ENCODE measurements at regions not wholly inside any gene's neighbourhood (a gene's known extent, or its start where the extent isn't known, plus 50 kb on each side); places are given as distances from the start of the nearest gene placed in this dataset.

- H3K4me2 ChIP-seq (ENCODE audit: low read depth, low read length, poor library complexity, severe bottlenecking), result no peak overlapping the region
- H3K79me2 ChIP-seq (ENCODE audit: low read length), result no peaks in the 10 kb centered on the region
- H3K4me3 ChIP-seq (ENCODE audit: low read length), result no peak overlapping the region
- H3K9me2 ChIP-seq (replicated peaks; ENCODE audit: insufficient read depth, low read length), result no peaks in the 10 kb centered on the region
- H3K36me3 ChIP-seq (ENCODE audit: insufficient read depth, low read length), result no peaks in the 10 kb centered on the region
- H3K27me3 ChIP-seq (ENCODE audit: low read length), result no peaks in the 10 kb centered on the region
- no peaks in the 10 kb centered on the region for H4K20me1 ChIP-seq (ENCODE audit: insufficient read depth, low read depth, low read length)
- no peak overlapping the region for H3K9ac ChIP-seq (ENCODE audit: low read length)
- H2AFZ ChIP-seq (ENCODE audit: low read length), result no peak overlapping the region
- no peaks in the 10 kb centered on the region for H3K9me3 ChIP-seq (ENCODE audit: low read length)
- no peaks in the 10 kb centered on the region for H3K4me1 ChIP-seq (ENCODE audit: low read length)
- H3K27ac ChIP-seq (ENCODE audit: low read length), result no peak overlapping the region
- no peak for DNase-seq
These were observed 471.0 kb downstream of the INSC start for GRCh38 chr11:15585602-15586331.

- H2AFZ ChIP-seq (ENCODE audit: low read length), result no peak overlapping the region
- no peak overlapping the region for H3K27ac ChIP-seq (ENCODE audit: low read length)
- H3K36me3 ChIP-seq (ENCODE audit: insufficient read depth, low read length), result no peaks in the 10 kb centered on the region
- H3K27me3 ChIP-seq (ENCODE audit: low read length), result no peaks in the 10 kb centered on the region
- no peaks in the 10 kb centered on the region for H3K9me3 ChIP-seq (ENCODE audit: low read length)
- H3K9ac ChIP-seq (ENCODE audit: low read length), result no peak overlapping the region
- H4K20me1 ChIP-seq (ENCODE audit: insufficient read depth, low read depth, low read length), result no peaks in the 10 kb centered on the region
- H3K4me3 ChIP-seq (ENCODE audit: low read length), result no peak overlapping the region
- no peaks in the 10 kb centered on the region for H3K4me1 ChIP-seq (ENCODE audit: low read length)
- H3K9me2 ChIP-seq (replicated peaks; ENCODE audit: insufficient read depth, low read length), result no peaks in the 10 kb centered on the region
- DNase-seq, result no peak
- H3K79me2 ChIP-seq (ENCODE audit: low read length), result no peaks in the 10 kb centered on the region
- no peak overlapping the region for H3K4me2 ChIP-seq (ENCODE audit: low read depth, low read length, poor library complexity, severe bottlenecking)
These were observed 472.2 kb downstream of the INSC start for GRCh38 chr11:15586741-15587473.

GRCh38 chr11:15589070-15589626, 474.4 kb downstream of the INSC start:
- Histone ChIP-seq H3K4me2 (ENCODE audit: low read depth, low read length, poor library complexity, severe bottlenecking) (no peak overlapping the region), H3K27ac (ENCODE audit: low read length) (no peak overlapping the region), H3K4me1 (ENCODE audit: low read length) (no peaks in the 10 kb centered on the region), H3K27me3 (ENCODE audit: low read length) (no peaks in the 10 kb centered on the region), H3K79me2 (ENCODE audit: low read length) (no peaks in the 10 kb centered on the region), H3K36me3 (ENCODE audit: insufficient read depth, low read length) (no peaks in the 10 kb centered on the region), H3K9me2 (replicated peaks; ENCODE audit: insufficient read depth, low read length) (no peaks in the 10 kb centered on the region), H3K4me3 (ENCODE audit: low read length) (no peak overlapping the region), H3K9ac (ENCODE audit: low read length) (no peak overlapping the region), H2AFZ (ENCODE audit: low read length) (no peak overlapping the region), H4K20me1 (ENCODE audit: insufficient read depth, low read depth, low read length) (no peaks in the 10 kb centered on the region), H3K9me3 (ENCODE audit: low read length) (no peaks in the 10 kb centered on the region)
- DNase-seq, result no peak

GRCh38 chr11:15590132-15590531, 475.4 kb downstream of the INSC start:
- H3K27me3 ChIP-seq (ENCODE audit: low read length), result no peaks in the 10 kb centered on the region
- no peak overlapping the region for H2AFZ ChIP-seq (ENCODE audit: low read length)
- no peaks in the 10 kb centered on the region for H3K9me3 ChIP-seq (ENCODE audit: low read length)
- H4K20me1 ChIP-seq (ENCODE audit: insufficient read depth, low read depth, low read length), result no peaks in the 10 kb centered on the region
- H3K36me3 ChIP-seq (ENCODE audit: insufficient read depth, low read length), result no peaks in the 10 kb centered on the region
- H3K27ac ChIP-seq (ENCODE audit: low read length), result no peak overlapping the region
- no peaks in the 10 kb centered on the region for H3K9me2 ChIP-seq (replicated peaks; ENCODE audit: insufficient read depth, low read length)
- H3K4me3 ChIP-seq (ENCODE audit: low read length), result no peak overlapping the region
- H3K4me1 ChIP-seq (ENCODE audit: low read length), result no peaks in the 10 kb centered on the region
- DNase-seq, result no peak
- H3K9ac ChIP-seq (ENCODE audit: low read length), result no peak overlapping the region
- H3K4me2 ChIP-seq (ENCODE audit: low read depth, low read length, poor library complexity, severe bottlenecking), result no peak overlapping the region
- H3K79me2 ChIP-seq (ENCODE audit: low read length), result no peaks in the 10 kb centered on the region

- no peak overlapping the region for H2AFZ ChIP-seq (ENCODE audit: low read length)
- H3K4me2 ChIP-seq (ENCODE audit: low read depth, low read length, poor library complexity, severe bottlenecking), result no peak overlapping the region
- H3K9ac ChIP-seq (ENCODE audit: low read length), result no peak overlapping the region
- H3K4me1 ChIP-seq (ENCODE audit: low read length), result no peaks in the 10 kb centered on the region
- no peak overlapping the region for H3K27ac ChIP-seq (ENCODE audit: low read length)
- H3K9me2 ChIP-seq (replicated peaks; ENCODE audit: insufficient read depth, low read length), result no peaks in the 10 kb centered on the region
- no peaks in the 10 kb centered on the region for H3K36me3 ChIP-seq (ENCODE audit: insufficient read depth, low read length)
- H3K79me2 ChIP-seq (ENCODE audit: low read length), result no peaks in the 10 kb centered on the region
- no peaks in the 10 kb centered on the region for H3K9me3 ChIP-seq (ENCODE audit: low read length)
- no peak overlapping the region for H3K4me3 ChIP-seq (ENCODE audit: low read length)
- H4K20me1 ChIP-seq (ENCODE audit: insufficient read depth, low read depth, low read length), result no peaks in the 10 kb centered on the region
- no peak for DNase-seq
- H3K27me3 ChIP-seq (ENCODE audit: low read length), result no peaks in the 10 kb centered on the region
These were observed 476.4 kb downstream of the INSC start for GRCh38 chr11:15591112-15591537.

- no peaks in the 10 kb centered on the region for H4K20me1 ChIP-seq (ENCODE audit: insufficient read depth, low read depth, low read length)
- H3K4me2 ChIP-seq (ENCODE audit: low read depth, low read length, poor library complexity, severe bottlenecking), result no peak overlapping the region
- no peaks in the 10 kb centered on the region for H3K79me2 ChIP-seq (ENCODE audit: low read length)
- no peaks in the 10 kb centered on the region for H3K4me1 ChIP-seq (ENCODE audit: low read length)
- H3K9me3 ChIP-seq (ENCODE audit: low read length), result no peaks in the 10 kb centered on the region
- H3K36me3 ChIP-seq (ENCODE audit: insufficient read depth, low read length), result no peaks in the 10 kb centered on the region
- H3K4me3 ChIP-seq (ENCODE audit: low read length), result no peak overlapping the region
- H3K27me3 ChIP-seq (ENCODE audit: low read length), result no peaks in the 10 kb centered on the region
- H3K9me2 ChIP-seq (replicated peaks; ENCODE audit: insufficient read depth, low read length), result no peaks in the 10 kb centered on the region
- no peak overlapping the region for H2AFZ ChIP-seq (ENCODE audit: low read length)
- H3K9ac ChIP-seq (ENCODE audit: low read length), result no peak overlapping the region
- H3K27ac ChIP-seq (ENCODE audit: low read length), result no peak overlapping the region
- DNase-seq, result no peak
These were observed 479.9 kb downstream of the INSC start for GRCh38 chr11:15594607-15595006.

- H3K4me2 ChIP-seq (ENCODE audit: low read depth, low read length, poor library complexity, severe bottlenecking), result no peak overlapping the region
- H3K27ac ChIP-seq (ENCODE audit: low read length), result no peak overlapping the region
- no peak for DNase-seq
- H3K9me2 ChIP-seq (replicated peaks; ENCODE audit: insufficient read depth, low read length), result no peaks in the 10 kb centered on the region
- H2AFZ ChIP-seq (ENCODE audit: low read length), result no peak overlapping the region
- no peak overlapping the region for H3K4me3 ChIP-seq (ENCODE audit: low read length)
- H3K9me3 ChIP-seq (ENCODE audit: low read length), result no peaks in the 10 kb centered on the region
- no peaks in the 10 kb centered on the region for H3K79me2 ChIP-seq (ENCODE audit: low read length)
- no peak overlapping the region for H3K9ac ChIP-seq (ENCODE audit: low read length)
- no peaks in the 10 kb centered on the region for H3K4me1 ChIP-seq (ENCODE audit: low read length)
- no peaks in the 10 kb centered on the region for H4K20me1 ChIP-seq (ENCODE audit: insufficient read depth, low read depth, low read length)
- no peaks in the 10 kb centered on the region for H3K36me3 ChIP-seq (ENCODE audit: insufficient read depth, low read length)
- no peaks in the 10 kb centered on the region for H3K27me3 ChIP-seq (ENCODE audit: low read length)
These were observed 484.7 kb downstream of the INSC start for GRCh38 chr11:15599376-15599775.

- no peaks in the 10 kb centered on the region for H3K36me3 ChIP-seq (ENCODE audit: insufficient read depth, low read length)
- no peaks in the 10 kb centered on the region for H3K9me2 ChIP-seq (replicated peaks; ENCODE audit: insufficient read depth, low read length)
- no peaks in the 10 kb centered on the region for H3K79me2 ChIP-seq (ENCODE audit: low read length)
- no peaks in the 10 kb centered on the region for H3K4me1 ChIP-seq (ENCODE audit: low read length)
- H3K4me2 ChIP-seq (ENCODE audit: low read depth, low read length, poor library complexity, severe bottlenecking), result no peak overlapping the region
- H4K20me1 ChIP-seq (ENCODE audit: insufficient read depth, low read depth, low read length), result no peaks in the 10 kb centered on the region
- H3K9me3 ChIP-seq (ENCODE audit: low read length), result no peaks in the 10 kb centered on the region
- H3K27me3 ChIP-seq (ENCODE audit: low read length), result no peaks in the 10 kb centered on the region
- no peak overlapping the region for H2AFZ ChIP-seq (ENCODE audit: low read length)
- H3K4me3 ChIP-seq (ENCODE audit: low read length), result no peak overlapping the region
- no peak overlapping the region for H3K27ac ChIP-seq (ENCODE audit: low read length)
- no peak for DNase-seq
- no peak overlapping the region for H3K9ac ChIP-seq (ENCODE audit: low read length)
These were observed 487.3 kb downstream of the INSC start for GRCh38 chr11:15602047-15602446.
